Astrocyte (in vitro differentiated cells and primary cell): ENCODE measurements at regions not wholly inside any gene's neighbourhood (a gene's known extent, or its start where the extent isn't known, plus 50 kb on each side); places are given as distances from the start of the nearest gene placed in this dataset.
"Not testable (repeated sequence)": the region's sequence is repeated elsewhere in the genome, so short reads cannot be mapped to it uniquely, and the experiment has no call there.

Experiments used
- DNase-seq: peaks from one replicate; pipeline ENCODE4 v3.0.0-alpha.2; 2010; ENCODE audit warnings: low read depth
- FAIRE-seq: peaks from 2 replicates; lab custom pipeline; 2011; peaks lifted over from hg19 to GRCh38; lab: Jason Lieb, UNC
- H2AFZ ChIP-seq: 2 replicates; pipeline ENCODE4 v1.6.0; 2012; ENCODE audit warnings: low read depth, low read length, inconsistent platforms
- H3K27ac ChIP-seq: 2 replicates; pipeline ENCODE4 v1.5.1; 2011; ENCODE audit warnings: low read depth, low read length, inconsistent platforms
- H3K27me3 ChIP-seq: 2 replicates; pipeline ENCODE4 v1.6.0; 2011; ENCODE audit warnings: low read length, inconsistent platforms; ENCODE audit not compliant: insufficient read depth
- H3K36me3 ChIP-seq: 2 replicates; pipeline ENCODE4 v1.5.1; 2011; ENCODE audit warnings: low read length, inconsistent platforms; ENCODE audit not compliant: insufficient read depth
- H3K4me1 ChIP-seq: 2 replicates; pipeline ENCODE4 v1.5.1; 2011; ENCODE audit warnings: low read length, inconsistent platforms; ENCODE audit not compliant: insufficient read depth
- H3K4me2 ChIP-seq: 2 replicates; pipeline ENCODE4 v1.6.0; 2012; ENCODE audit warnings: low read length, inconsistent platforms
- H3K4me3 ChIP-seq: 2 replicates; pipeline ENCODE4 v1.5.1; 2011; ENCODE audit warnings: low read depth, mild to moderate bottlenecking, low read length, inconsistent platforms; ENCODE audit not compliant: insufficient read depth
- H3K79me2 ChIP-seq: 2 replicates; pipeline ENCODE4 v1.6.0; 2012; ENCODE audit warnings: mild to moderate bottlenecking, low read length, inconsistent platforms; ENCODE audit not compliant: insufficient read depth
- H3K9ac ChIP-seq: 2 replicates; pipeline ENCODE4 v1.6.0; 2012; ENCODE audit warnings: mild to moderate bottlenecking, low read length, inconsistent platforms
- H3K9me3 ChIP-seq: 2 replicates; pipeline ENCODE4 v1.5.1; 2012; ENCODE audit warnings: low read depth, mild to moderate bottlenecking, low read length, inconsistent platforms; ENCODE audit not compliant: insufficient read depth
- H4K20me1 ChIP-seq: 2 replicates; pipeline ENCODE4 v1.6.0; 2012; ENCODE audit warnings: low read length, inconsistent platforms; ENCODE audit not compliant: insufficient read depth
- H3K27ac Mint-ChIP-seq: one replicate; pipeline ENCODE4 v1.8.0; 2021; ENCODE audit warnings: mild to moderate bottlenecking, mixed read lengths; ENCODE audit not compliant: unreplicated experiment
- H3K27me3 Mint-ChIP-seq: one replicate; pipeline ENCODE4 v1.8.0; 2021; ENCODE audit warnings: low read depth, mixed read lengths; ENCODE audit not compliant: unreplicated experiment
- H3K36me3 Mint-ChIP-seq: one replicate; pipeline ENCODE4 v1.8.0; 2021; ENCODE audit warnings: low read depth, mixed read lengths; ENCODE audit not compliant: unreplicated experiment
- H3K4me1 Mint-ChIP-seq: one replicate; pipeline ENCODE4 v1.8.0; 2021; ENCODE audit warnings: low read depth, mixed read lengths; ENCODE audit not compliant: unreplicated experiment
- H3K4me3 Mint-ChIP-seq: one replicate; pipeline ENCODE4 v1.8.0; 2021; ENCODE audit warnings: mild to moderate bottlenecking, moderate library complexity, mixed read lengths; ENCODE audit not compliant: unreplicated experiment
- H3K9me3 Mint-ChIP-seq: one replicate; pipeline ENCODE4 v1.8.0; 2021; ENCODE audit warnings: mild to moderate bottlenecking, mixed read lengths; ENCODE audit not compliant: unreplicated experiment
- EZH2 ChIP-seq: IDR thresholded peaks from 2 replicates; pipeline ENCODE4 v1.6.1; 2012; ENCODE audit warnings: mild to moderate bottlenecking, low read length, inconsistent platforms; ENCODE audit not compliant: insufficient read depth
- TF ChIP-seq, protein P1 (sequence below): IDR thresholded peaks from 2 replicates; pipeline ENCODE4 v1.5.1; 2011; ENCODE audit warnings: low read depth, mild to moderate bottlenecking, inconsistent platforms, low read length, moderate library complexity; ENCODE audit not compliant: insufficient read depth

DNA sequence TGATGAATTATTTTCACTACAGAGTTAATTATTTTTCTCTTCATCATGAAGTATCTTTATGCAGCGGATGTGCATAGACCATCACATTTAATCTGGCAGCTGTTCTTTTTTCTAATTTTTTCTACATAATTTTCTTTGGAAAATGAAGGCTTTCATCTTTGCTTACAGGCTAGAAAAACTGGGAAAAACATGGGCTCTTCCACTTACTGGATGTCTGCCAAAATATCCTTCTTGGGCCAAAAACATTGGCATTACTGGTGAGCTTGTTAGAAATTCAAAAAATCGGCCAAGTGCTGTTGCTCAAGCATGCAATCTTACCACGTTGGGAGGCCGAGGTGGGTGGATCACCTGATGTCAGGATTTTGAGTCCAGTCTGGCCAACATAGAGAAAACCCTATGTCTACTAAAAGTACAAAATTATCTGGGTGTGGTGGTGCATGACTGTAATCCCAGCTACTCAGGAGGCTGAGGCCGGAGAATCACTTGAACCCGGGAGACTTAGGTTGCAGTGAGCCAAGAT is 176.8 kb downstream of the ZNF737 start:
- H3K9me3 Mint-ChIP-seq = peaks cover 13% of the 10 kb centered on the region
- H3K27me3 Mint-ChIP-seq = no peaks in the 10 kb centered on the region

DNA sequence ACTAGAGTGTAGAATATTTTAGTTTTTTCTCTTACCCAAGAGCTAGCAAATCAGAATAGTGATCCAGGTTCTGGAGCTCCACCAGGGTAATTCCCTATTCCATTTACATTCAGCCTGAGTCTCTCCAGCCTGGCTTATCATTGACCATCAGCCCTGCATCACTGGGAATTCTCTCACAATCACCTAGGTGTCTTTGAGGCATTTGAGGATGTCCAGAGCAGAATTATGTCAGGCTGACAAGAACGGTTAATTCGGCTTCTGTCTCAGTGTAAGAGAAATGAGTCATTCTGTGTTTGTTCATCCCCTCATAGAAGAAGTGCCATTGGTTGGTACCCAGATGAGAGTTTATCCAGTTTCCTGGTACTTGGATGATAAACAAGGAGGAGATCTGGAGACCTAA is 180.5 kb downstream of the ZNF737 start:
- H3K79me2 ChIP-seq = no peaks in the 10 kb centered on the region
- no peaks in the 10 kb centered on the region for H3K27me3 ChIP-seq
- H3K27me3 Mint-ChIP-seq = no peaks in the 10 kb centered on the region
- H3K4me1 Mint-ChIP-seq = no peaks in the 10 kb centered on the region
- no peak overlapping the region for H3K4me3 Mint-ChIP-seq
- H3K9ac ChIP-seq = no peak overlapping the region
- no peak for TF ChIP-seq EZH2
- TF ChIP-seq, protein P1, sequence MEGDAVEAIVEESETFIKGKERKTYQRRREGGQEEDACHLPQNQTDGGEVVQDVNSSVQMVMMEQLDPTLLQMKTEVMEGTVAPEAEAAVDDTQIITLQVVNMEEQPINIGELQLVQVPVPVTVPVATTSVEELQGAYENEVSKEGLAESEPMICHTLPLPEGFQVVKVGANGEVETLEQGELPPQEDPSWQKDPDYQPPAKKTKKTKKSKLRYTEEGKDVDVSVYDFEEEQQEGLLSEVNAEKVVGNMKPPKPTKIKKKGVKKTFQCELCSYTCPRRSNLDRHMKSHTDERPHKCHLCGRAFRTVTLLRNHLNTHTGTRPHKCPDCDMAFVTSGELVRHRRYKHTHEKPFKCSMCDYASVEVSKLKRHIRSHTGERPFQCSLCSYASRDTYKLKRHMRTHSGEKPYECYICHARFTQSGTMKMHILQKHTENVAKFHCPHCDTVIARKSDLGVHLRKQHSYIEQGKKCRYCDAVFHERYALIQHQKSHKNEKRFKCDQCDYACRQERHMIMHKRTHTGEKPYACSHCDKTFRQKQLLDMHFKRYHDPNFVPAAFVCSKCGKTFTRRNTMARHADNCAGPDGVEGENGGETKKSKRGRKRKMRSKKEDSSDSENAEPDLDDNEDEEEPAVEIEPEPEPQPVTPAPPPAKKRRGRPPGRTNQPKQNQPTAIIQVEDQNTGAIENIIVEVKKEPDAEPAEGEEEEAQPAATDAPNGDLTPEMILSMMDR = no peak
- no peaks in the 10 kb centered on the region for H3K4me1 ChIP-seq
- H3K9me3 ChIP-seq = no peaks in the 10 kb centered on the region
- no peak overlapping the region for H3K27ac ChIP-seq
- DNase-seq = no peak
- H3K4me2 ChIP-seq = no peak overlapping the region
- FAIRE-seq = no peak
- H3K36me3 Mint-ChIP-seq = peaks cover 2% of the 10 kb centered on the region
- H3K4me3 ChIP-seq = no peak overlapping the region
- no peaks in the 10 kb centered on the region for H3K9me3 Mint-ChIP-seq
- no peaks in the 10 kb centered on the region for H3K36me3 ChIP-seq
- H4K20me1 ChIP-seq = no peaks in the 10 kb centered on the region
- no peak overlapping the region for H2AFZ ChIP-seq
- H3K27ac Mint-ChIP-seq = no peak overlapping the region

More for the DNA sequence above, 176.8 kb downstream of the ZNF737 start:
- H3K27me3 ChIP-seq = no peaks in the 10 kb centered on the region
- H4K20me1 ChIP-seq = no peaks in the 10 kb centered on the region
- H3K9me3 ChIP-seq = peaks cover 4% of the 10 kb centered on the region
- TF ChIP-seq, protein P1 = no peak
- no peak for TF ChIP-seq EZH2
- no peaks in the 10 kb centered on the region for H3K36me3 ChIP-seq
- H3K4me2 ChIP-seq = no peak overlapping the region
- H3K4me3 ChIP-seq = no peak overlapping the region
- Mint-ChIP-seq H3K4me1 (no peaks in the 10 kb centered on the region), H3K4me3 (no peak overlapping the region), H3K36me3 (peaks cover 5% of the 10 kb centered on the region), H3K27ac (no peak overlapping the region)
- no peak overlapping the region for H2AFZ ChIP-seq
- no peaks in the 10 kb centered on the region for H3K79me2 ChIP-seq
- H3K4me1 ChIP-seq = no peaks in the 10 kb centered on the region
- no peak overlapping the region for H3K27ac ChIP-seq
- DNase-seq (no peak), FAIRE-seq (no peak)
- H3K9ac ChIP-seq = no peak overlapping the region

DNA sequence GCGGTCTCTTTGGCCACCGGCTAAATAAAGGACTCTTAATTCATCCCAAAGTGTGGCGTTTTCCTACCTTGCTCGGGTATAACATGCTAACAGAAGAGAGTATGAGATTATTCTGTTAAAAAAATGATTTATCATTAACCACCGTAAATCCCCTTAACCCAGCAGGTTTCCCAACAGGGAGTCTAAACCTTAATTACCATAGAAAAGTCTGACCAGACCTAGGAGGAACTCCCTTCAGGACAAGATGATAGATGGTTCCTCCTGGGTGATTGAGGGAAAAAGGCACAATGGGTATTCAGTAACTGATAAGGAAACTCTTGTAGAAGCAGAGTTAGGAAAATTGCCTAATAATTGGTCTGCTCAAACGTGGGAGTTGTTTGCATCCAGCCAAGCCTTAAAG is 193.7 kb downstream of the ZNF737 start:
- no peak overlapping the region for H2AFZ ChIP-seq
- FAIRE-seq = no peak
- Mint-ChIP-seq H3K4me3 (no peak overlapping the region), H3K4me1 (no peaks in the 10 kb centered on the region), H3K36me3 (peaks cover 3% of the 10 kb centered on the region), H3K9me3 (peaks cover 4% of the 10 kb centered on the region), H3K27ac (no peak overlapping the region), H3K27me3 (peaks cover 3% of the 10 kb centered on the region)
- H3K9ac ChIP-seq = no peak overlapping the region
- no peaks in the 10 kb centered on the region for H3K4me1 ChIP-seq
- no peak for DNase-seq
- no peak overlapping the region for H3K27ac ChIP-seq
- H3K4me3 ChIP-seq = no peak overlapping the region
- H3K9me3 ChIP-seq = peaks cover 7% of the 10 kb centered on the region
- no peak overlapping the region for H3K4me2 ChIP-seq
- H4K20me1 ChIP-seq = no peaks in the 10 kb centered on the region
- no peaks in the 10 kb centered on the region for H3K27me3 ChIP-seq
- TF ChIP-seq EZH2 = no peak
- TF ChIP-seq, protein P1 = no peak
- H3K36me3 ChIP-seq = no peaks in the 10 kb centered on the region
- no peaks in the 10 kb centered on the region for H3K79me2 ChIP-seq

DNA sequence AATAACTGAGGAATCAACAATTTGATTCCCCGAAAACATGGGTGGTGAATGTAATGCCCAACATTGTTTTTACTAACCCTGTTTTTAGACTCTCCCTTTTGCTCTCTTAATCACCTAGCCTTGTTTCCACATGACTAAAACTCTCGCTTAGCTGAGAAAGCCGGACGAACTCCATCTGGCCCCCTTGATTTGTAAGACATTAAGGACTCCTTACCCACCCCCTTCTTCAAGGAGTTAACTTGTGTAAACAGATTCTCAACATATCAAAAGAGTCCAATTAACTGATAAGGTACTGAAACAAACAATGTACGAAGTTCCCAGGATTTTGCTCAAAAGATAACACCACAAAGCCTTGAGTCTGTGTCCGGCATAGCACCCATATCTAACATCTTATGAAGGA is 194.3 kb downstream of the ZNF737 start:
- not testable (repeated sequence) for H3K4me1 Mint-ChIP-seq, H3K4me3 ChIP-seq

More for the DNA sequence above, 194.3 kb downstream of the ZNF737 start:
- not testable (repeated sequence) for H3K36me3 Mint-ChIP-seq, H3K4me3 Mint-ChIP-seq, H3K4me1 ChIP-seq, H4K20me1 ChIP-seq, H3K9ac ChIP-seq, DNase-seq, H3K9me3 ChIP-seq, H3K36me3 ChIP-seq, H3K27ac ChIP-seq, H2AFZ ChIP-seq, H3K4me2 ChIP-seq, H3K79me2 ChIP-seq, H3K27ac Mint-ChIP-seq, H3K27me3 ChIP-seq, H3K27me3 Mint-ChIP-seq, FAIRE-seq, H3K9me3 Mint-ChIP-seq
